ENCODE measurements at regions not wholly inside any gene's neighbourhood (a gene's known extent, or its start where the extent isn't known, plus 50 kb on each side); places are given as distances from the start of the nearest gene placed in this dataset.

DNA sequence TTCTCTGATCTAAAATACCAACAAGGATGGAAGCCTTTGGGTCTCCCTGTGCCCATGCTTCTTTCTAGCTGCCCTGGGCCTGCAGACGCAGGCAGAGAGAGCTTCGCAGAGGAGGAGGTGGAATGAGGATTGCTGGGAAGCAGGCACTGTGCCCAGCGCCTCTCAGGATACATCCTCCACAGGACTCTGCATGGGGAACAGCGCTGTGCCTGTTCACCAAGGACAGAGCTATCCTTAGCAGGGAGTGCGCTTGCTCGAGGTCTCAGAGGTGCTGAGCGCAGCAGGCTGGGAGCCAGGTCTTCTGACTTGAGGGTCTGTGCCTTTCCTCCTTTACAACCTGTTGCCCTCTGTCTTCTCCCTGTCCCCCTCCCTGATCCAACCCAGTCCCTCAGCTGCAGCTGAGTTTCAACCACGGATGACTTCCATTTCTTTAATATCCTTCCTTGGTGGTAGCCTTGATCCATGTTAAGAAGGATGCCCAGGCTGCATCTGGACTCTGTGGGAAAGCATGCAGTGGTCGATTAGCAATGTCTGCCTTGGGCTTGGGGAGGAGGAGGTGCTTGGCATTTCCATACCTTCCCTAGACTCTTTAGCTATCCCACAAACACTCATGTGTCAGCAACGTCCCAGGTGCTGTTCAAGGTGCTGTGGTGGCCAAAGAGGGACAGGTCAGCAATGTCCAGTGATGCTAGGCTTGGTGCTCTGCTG is 219.6 kb upstream of the GPR26 start:
- Histone ChIP-seq H3K9me3 (ENCODE audit: low read depth) (no peaks in the 10 kb centered on the region), H3K4me2 (ENCODE audit: unreplicated experiment) (no peak overlapping the region), H3F3A (ENCODE audit: insufficient read depth) (no peaks in the 10 kb centered on the region), H4K20me1 (ENCODE audit: insufficient read depth) (no peaks in the 10 kb centered on the region), H3K4me3 (no peak overlapping the region), H3K27ac (no peak overlapping the region), H2AFZ (no peak overlapping the region), H3K9me2 (ENCODE audit: insufficient read depth) (no peaks in the 10 kb centered on the region), H3K79me2 (ENCODE audit: insufficient read depth) (no peaks in the 10 kb centered on the region), H3K27me3 (replicated peaks; ENCODE audit: insufficient read depth) (no peaks in the 10 kb centered on the region), H3K9ac (no peak overlapping the region), H3K4me1 (ENCODE audit: insufficient read depth) (no peaks in the 10 kb centered on the region), H3K36me3 (ENCODE audit: low read depth) (no peaks in the 10 kb centered on the region)
- 26 to 35% methylated on average over 10 of the region's 10 CpGs for WGBS, 2 experiments (ENCODE audit: low coverage in 1 of 2, low lambda C conversion rate in 2 of 2, missing lambda C conversion rate in 2 of 2)
- no peak for DNase-seq
- no peak for TF ChIP-seq EZH2 (IDR thresholded peaks at IDR 0.05; ENCODE audit: insufficient read depth, poor library complexity, severe bottlenecking)
- TF ChIP-seq EZH2phosphoT487 (IDR thresholded peaks at IDR 0.05; ENCODE audit: insufficient read depth, low read depth) = no peak
- in situ Hi-C loops (cut with MboI) = no loop called here

DNA sequence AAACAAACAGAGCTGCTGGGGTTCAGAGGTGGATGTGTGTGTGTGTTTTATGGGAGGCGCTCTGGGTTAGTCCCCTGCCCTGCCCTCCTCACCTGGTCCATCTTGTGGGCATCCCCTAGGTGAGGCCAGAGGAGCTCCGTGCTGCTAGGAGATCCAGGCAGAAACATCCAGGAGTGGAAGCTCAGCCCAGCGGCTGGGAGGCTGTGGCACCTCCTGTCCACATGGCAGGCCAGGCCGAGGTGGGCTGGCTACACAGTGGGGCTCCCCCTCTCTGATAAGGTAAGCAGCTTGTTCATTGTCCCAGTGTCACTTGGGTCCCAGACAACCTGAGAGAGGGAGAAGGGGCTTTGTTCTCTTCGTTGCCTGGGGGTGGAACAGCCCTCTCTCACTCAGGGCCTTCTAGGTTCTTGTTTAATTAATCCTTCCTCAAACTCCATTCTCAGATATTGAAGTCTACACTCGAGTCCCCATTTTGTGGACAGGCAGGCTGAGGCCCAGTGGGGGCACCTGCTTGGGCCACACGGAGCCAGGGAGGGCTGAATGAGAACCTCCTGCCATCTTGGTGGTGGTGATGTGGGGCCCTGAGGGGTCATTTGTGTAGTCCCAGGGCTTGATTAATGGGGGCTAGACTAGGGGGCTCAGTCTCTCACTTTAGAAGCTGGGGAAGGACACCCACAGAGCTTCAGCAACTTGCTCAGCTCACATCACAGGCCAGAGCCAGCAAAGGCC is 216.8 kb upstream of the GPR26 start:
- H3K9ac ChIP-seq = no peak overlapping the region
- H3K4me2 ChIP-seq (ENCODE audit: unreplicated experiment) = no peak overlapping the region
- H3F3A ChIP-seq (ENCODE audit: insufficient read depth) = no peaks in the 10 kb centered on the region
- H3K4me3 ChIP-seq = no peak overlapping the region
- TF ChIP-seq EZH2phosphoT487 (IDR thresholded peaks at IDR 0.05; ENCODE audit: insufficient read depth, low read depth) (no peak), EZH2 (IDR thresholded peaks at IDR 0.05; ENCODE audit: insufficient read depth, poor library complexity, severe bottlenecking) (no peak)
- H3K36me3 ChIP-seq (ENCODE audit: low read depth) = no peaks in the 10 kb centered on the region
- H4K20me1 ChIP-seq (ENCODE audit: insufficient read depth) = no peaks in the 10 kb centered on the region; the same call in 1 of the 2 replicates
- in situ Hi-C loops (cut with MboI) = no loop called here
- H2AFZ ChIP-seq = no peak overlapping the region
- H3K4me1 ChIP-seq (ENCODE audit: insufficient read depth) = no peaks in the 10 kb centered on the region
- no peaks in the 10 kb centered on the region for H3K9me3 ChIP-seq (ENCODE audit: low read depth)
- H3K79me2 ChIP-seq (ENCODE audit: insufficient read depth) = no peaks in the 10 kb centered on the region
- H3K9me2 ChIP-seq (ENCODE audit: insufficient read depth) = no peaks in the 10 kb centered on the region
- no peak for DNase-seq
- WGBS, 2 experiments (ENCODE audit: low coverage in 1 of 2, low lambda C conversion rate in 2 of 2, missing lambda C conversion rate in 2 of 2) = 24% methylated on average over 7 of the region's 7 CpGs
- H3K27ac ChIP-seq = no peak overlapping the region
- H3K27me3 ChIP-seq (replicated peaks; ENCODE audit: insufficient read depth) = no peaks in the 10 kb centered on the region

DNA sequence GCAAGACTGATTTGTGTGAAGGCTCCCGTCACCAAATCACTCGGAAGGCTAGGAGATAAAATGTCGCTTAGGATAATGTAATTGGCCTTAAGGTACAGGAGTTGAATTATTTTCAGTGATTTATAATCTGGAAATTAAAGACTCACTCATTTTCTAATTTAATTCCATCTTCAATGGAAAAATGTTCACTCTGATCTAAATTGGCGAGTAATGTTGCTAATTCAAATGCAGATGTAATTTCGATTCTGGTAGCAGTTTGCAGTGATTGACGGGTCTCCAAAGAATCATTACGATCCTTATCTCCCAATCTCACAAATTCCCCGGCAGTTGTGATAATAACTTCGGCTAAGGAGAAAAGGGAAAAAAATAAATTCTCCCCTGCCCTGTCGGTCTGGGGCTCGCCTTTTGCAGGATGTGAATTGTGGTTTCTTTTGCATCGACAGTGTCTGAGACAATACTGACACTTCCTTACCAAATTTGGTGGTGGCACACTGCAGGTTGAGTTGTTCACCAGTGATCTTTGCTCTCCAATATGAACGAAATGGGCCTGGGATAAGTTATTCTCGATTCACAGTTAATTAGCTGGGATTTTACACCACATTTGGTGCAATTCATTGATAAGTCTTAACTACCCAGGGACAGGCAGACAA is 215.1 kb upstream of the GPR26 start:
- H3K4me2 ChIP-seq (ENCODE audit: unreplicated experiment) = no peak overlapping the region
- no peaks in the 10 kb centered on the region for H3K9me3 ChIP-seq (ENCODE audit: low read depth)
- no peaks in the 10 kb centered on the region for H3K9me2 ChIP-seq (ENCODE audit: insufficient read depth)
- no peak overlapping the region for H3K4me3 ChIP-seq
- in situ Hi-C loops (cut with MboI) = no loop called here
- no peaks in the 10 kb centered on the region for H3K27me3 ChIP-seq (replicated peaks; ENCODE audit: insufficient read depth)
- H3K36me3 ChIP-seq (ENCODE audit: low read depth) = no peaks in the 10 kb centered on the region
- no peak overlapping the region for H2AFZ ChIP-seq
- H3K4me1 ChIP-seq (ENCODE audit: insufficient read depth) = no peaks in the 10 kb centered on the region
- DNase-seq = no peak
- TF ChIP-seq EZH2phosphoT487 (IDR thresholded peaks at IDR 0.05; ENCODE audit: insufficient read depth, low read depth) = no peak
- TF ChIP-seq EZH2 (IDR thresholded peaks at IDR 0.05; ENCODE audit: insufficient read depth, poor library complexity, severe bottlenecking) = no peak
- no peaks in the 10 kb centered on the region for H3F3A ChIP-seq (ENCODE audit: insufficient read depth)
- no peak overlapping the region for H3K27ac ChIP-seq
- no peak overlapping the region for H3K9ac ChIP-seq
- no peaks in the 10 kb centered on the region; the same call in 1 of the 2 replicates for H4K20me1 ChIP-seq (ENCODE audit: insufficient read depth)
- H3K79me2 ChIP-seq (ENCODE audit: insufficient read depth) = no peaks in the 10 kb centered on the region
- WGBS, 2 experiments (ENCODE audit: low coverage in 1 of 2, low lambda C conversion rate in 2 of 2, missing lambda C conversion rate in 2 of 2) = 29 to 34% methylated on average over 14 of the region's 14 CpGs

DNA sequence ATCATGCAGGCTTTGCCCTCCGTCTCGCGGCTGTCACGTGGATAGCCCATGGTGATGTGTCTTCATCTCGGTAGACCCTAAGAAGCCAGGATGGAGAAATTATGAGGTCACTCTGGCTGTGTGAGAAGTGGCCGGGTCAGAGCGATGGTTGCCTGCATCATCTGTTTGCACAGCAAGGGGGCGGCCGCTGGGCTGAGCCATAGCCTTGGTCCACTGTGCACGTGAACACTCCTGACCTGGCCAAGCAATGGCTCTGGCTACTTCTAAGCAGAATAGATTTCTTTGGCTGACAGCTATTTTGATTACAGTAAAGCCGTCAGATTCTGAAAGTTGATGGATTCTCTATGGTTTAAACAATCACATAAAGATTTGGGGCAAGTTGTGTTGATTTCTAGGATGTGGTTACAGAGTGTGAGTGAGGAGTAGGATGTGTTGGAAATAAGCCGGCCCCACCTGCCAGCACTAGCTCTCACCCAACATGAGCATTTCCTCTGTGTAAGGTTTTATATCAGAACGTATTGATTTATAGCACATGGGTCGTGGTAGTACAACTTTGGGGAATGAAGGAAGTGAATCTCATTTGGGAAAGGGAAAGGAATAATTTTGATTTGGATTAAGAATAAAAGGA is 214.4 kb upstream of the GPR26 start:
- Histone ChIP-seq H4K20me1 (ENCODE audit: insufficient read depth) (no peaks in the 10 kb centered on the region; the same call in 1 of the 2 replicates), H2AFZ (no peak overlapping the region), H3K9me2 (ENCODE audit: insufficient read depth) (no peaks in the 10 kb centered on the region), H3K9me3 (ENCODE audit: low read depth) (no peaks in the 10 kb centered on the region), H3K4me3 (no peak overlapping the region), H3F3A (ENCODE audit: insufficient read depth) (no peaks in the 10 kb centered on the region), H3K79me2 (ENCODE audit: insufficient read depth) (no peaks in the 10 kb centered on the region), H3K4me2 (ENCODE audit: unreplicated experiment) (no peak overlapping the region), H3K4me1 (ENCODE audit: insufficient read depth) (no peaks in the 10 kb centered on the region), H3K27me3 (replicated peaks; ENCODE audit: insufficient read depth) (no peaks in the 10 kb centered on the region), H3K36me3 (ENCODE audit: low read depth) (no peaks in the 10 kb centered on the region), H3K9ac (no peak overlapping the region), H3K27ac (no peak overlapping the region)
- no peak for TF ChIP-seq EZH2phosphoT487 (IDR thresholded peaks at IDR 0.05; ENCODE audit: insufficient read depth, low read depth)
- no peak for TF ChIP-seq EZH2 (IDR thresholded peaks at IDR 0.05; ENCODE audit: insufficient read depth, poor library complexity, severe bottlenecking)
- in situ Hi-C loops (cut with MboI) = no loop called here
- 45 to 51% methylated on average over 14 of the region's 14 CpGs for WGBS, 2 experiments (ENCODE audit: low coverage in 1 of 2, low lambda C conversion rate in 2 of 2, missing lambda C conversion rate in 2 of 2)
- DNase-seq = no peak

All from GM23248 (cell line).